GM12875 (cell line): ENCODE measurements at regions not wholly inside any gene's neighbourhood (a gene's known extent, or its start where the extent isn't known, plus 50 kb on each side); places are given as distances from the start of the nearest gene placed in this dataset.
"Not testable (repeated sequence)": the region's sequence is repeated elsewhere in the genome, so short reads cannot be mapped to it uniquely, and the experiment has no call there.

Source experiments
- H3K4me3 ChIP-seq: one replicate; pipeline ENCODE4 v1.5.1; 2011; ENCODE audit warnings: low read depth, low read length, control low read depth
- TF ChIP-seq, protein P1 (sequence below): IDR thresholded peaks from 2 replicates; pipeline ENCODE4 v1.5.1; 2011; ENCODE audit warnings: low read depth, mild to moderate bottlenecking, control low read depth, inconsistent platforms, low read length, moderate library complexity, borderline replicate concordance; ENCODE audit not compliant: insufficient read depth

DNA sequence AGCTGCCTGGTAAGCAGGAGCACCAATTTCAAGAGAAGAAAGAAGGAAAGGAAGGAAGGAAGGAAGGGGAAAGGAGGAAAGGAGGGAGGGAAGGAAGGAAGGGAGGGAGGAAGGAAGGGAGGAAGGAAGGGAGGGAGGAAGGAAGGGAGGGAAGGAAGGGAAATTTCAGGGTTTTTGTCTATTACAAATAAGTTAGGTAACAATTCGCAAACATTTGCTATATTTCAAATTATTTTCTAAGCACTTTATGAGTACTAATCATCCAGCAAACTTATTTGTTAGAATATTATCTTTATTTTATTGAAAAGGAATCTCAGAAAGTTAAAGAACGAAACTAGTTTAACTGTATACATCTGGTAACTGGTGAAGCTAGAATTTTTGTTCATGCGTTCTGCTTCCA, 921.7 kb downstream of the TBL1XR1 start:
- TF ChIP-seq, protein P1, sequence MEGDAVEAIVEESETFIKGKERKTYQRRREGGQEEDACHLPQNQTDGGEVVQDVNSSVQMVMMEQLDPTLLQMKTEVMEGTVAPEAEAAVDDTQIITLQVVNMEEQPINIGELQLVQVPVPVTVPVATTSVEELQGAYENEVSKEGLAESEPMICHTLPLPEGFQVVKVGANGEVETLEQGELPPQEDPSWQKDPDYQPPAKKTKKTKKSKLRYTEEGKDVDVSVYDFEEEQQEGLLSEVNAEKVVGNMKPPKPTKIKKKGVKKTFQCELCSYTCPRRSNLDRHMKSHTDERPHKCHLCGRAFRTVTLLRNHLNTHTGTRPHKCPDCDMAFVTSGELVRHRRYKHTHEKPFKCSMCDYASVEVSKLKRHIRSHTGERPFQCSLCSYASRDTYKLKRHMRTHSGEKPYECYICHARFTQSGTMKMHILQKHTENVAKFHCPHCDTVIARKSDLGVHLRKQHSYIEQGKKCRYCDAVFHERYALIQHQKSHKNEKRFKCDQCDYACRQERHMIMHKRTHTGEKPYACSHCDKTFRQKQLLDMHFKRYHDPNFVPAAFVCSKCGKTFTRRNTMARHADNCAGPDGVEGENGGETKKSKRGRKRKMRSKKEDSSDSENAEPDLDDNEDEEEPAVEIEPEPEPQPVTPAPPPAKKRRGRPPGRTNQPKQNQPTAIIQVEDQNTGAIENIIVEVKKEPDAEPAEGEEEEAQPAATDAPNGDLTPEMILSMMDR = no peak
- H3K4me3 ChIP-seq = no peak overlapping the region

DNA sequence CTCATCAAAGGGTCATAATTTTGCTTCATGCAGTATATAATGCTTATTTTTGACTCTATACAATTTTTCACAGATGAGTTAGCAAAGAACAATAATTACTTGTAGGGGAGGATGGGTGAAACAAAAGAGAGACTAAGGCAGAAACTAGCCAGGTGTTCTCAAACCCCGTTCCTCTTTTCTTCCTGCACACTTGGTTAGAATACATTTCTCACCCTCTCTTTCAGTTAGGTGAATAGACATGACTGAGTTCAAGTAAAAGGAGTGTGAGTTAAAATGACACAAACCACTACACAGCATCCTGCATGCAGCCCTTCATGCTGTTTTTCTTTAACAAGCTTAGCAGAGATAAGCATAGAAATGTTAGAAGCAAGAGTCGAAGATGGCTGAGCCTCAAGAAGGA, 922.2 kb downstream of the TBL1XR1 start:
- H3K4me3 ChIP-seq = no peak overlapping the region
- TF ChIP-seq, protein P1 = no peak

DNA sequence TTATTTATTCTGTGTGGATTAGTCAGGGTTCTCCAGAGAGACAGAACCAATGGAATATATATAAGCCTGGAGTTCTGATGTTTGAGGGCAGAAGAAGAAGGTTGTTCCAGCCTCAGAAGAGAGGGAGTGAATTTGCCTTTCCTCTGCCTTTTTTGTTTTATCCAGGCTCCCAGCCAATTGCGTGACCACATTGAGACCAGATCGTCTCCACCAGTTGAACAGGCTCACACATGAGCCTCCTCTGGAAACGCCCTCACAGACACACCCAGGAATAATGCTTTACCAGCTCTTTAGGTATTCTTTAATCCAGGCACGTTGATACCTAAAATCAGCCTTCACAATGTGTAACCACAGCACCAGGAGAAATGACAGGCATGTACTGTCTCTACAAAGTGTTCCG, 923.1 kb downstream of the TBL1XR1 start:
- TF ChIP-seq, protein P1 = no peak

DNA sequence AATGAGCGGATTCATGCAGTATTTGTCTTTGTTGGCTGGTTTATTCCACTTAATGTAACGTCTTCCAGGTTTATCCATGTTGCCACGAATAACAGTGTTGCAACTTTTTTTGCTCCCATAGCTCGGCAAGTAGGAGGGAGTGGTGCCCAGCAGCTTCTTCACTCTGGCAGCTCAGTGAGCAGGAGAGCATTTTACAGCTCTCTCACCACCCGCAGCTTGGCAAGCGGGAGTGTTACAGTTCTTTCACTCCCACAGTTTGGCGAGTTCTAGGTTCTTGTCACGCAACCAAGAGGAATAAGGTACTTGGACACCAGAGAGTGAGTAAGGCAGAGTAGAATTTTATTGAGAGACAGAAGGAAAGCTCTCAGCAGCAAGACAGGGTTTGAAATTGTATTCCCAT, 935.2 kb downstream of the TBL1XR1 start:
- no peak overlapping the region for H3K4me3 ChIP-seq
- TF ChIP-seq, protein P1 = no peak

More for the DNA sequence above, 923.1 kb downstream of the TBL1XR1 start:
- H3K4me3 ChIP-seq = no peak overlapping the region

DNA sequence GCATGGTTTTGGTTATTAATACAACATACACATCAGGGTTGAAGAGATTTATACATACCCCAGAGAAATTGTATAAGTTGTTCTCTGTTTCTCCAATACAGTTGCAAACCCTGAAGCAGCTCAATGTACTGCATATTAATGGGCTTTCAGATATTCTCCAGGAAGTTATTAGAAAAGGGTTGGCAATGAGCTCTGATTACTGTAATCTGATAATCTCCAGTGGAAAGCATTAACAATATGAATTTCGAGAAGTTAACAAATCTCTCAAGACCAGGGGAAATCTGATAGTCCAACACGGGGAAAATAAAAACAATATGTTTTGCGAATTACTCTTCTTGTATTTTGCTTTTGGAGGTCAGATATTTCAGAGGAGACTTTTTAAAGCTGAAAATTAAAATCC, 950.1 kb downstream of the TBL1XR1 start:
- TF ChIP-seq, protein P1 = no peak
- no peak overlapping the region for H3K4me3 ChIP-seq

DNA sequence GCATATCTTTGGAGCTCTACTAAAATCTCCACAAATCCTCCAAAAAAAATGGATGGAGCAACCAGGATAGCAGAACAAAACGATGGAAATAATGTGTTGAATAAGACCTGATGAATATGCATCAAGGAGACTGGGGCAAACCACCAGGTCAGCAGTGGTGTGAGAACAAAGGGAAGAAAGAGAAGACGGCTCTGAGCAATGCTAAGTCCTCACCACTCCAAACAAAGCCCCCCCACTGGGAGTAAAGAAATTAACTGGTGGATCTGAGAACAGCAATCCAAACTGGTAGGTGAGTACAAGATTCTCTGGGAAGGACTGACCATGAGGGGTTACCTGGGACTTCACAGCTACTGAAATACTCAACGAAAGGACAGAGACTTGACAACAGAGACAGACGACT, 977.3 kb downstream of the TBL1XR1 start:
- TF ChIP-seq, protein P1 = no peak
- H3K4me3 ChIP-seq = no peak overlapping the region

DNA sequence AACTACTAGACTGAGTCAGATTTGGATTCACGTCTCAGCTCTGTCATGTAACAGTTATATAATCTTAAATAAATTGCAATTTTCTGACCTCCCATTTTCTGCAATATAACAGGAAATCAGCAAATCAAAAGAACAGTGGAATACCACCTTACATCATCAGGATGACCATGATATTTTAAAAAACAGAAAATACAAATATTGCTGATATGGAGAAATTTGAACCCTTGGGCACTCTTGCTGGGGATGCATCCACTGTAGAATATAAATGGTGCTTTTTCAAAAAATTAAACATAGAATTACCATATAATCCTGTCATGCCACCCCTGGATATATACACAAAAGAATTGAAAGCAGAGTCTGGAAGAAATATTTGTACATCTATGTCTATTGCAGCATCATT, 982.5 kb downstream of the TBL1XR1 start:
- H3K4me3 ChIP-seq = no peak overlapping the region
- TF ChIP-seq, protein P1 = no peak

DNA sequence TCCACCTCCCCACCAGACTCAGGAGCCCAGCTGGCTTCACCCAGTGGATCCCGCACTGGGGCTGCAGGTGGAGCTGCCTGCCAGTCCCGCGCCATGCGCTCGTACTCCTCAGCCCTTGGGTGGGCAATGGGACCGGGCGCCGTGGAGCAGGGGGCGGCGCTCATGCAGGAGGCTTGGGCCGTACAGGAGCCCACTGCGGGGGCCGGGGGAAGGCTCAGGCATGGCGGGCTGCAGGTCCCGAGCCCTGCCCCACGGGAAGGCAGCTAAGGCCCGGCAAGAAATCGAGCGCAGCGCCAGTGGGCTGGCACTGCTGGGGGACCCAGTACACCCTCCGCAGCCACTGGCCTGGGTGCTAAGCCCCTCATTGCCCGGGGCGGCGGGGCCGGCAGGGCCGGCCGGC, 984.0 kb downstream of the TBL1XR1 start:
- H3K4me3 ChIP-seq = not testable (repeated sequence)
